HG03108 (cell line): ENCODE measurements at regions not wholly inside any gene's neighbourhood (a gene's known extent, or its start where the extent isn't known, plus 50 kb on each side); places are given as distances from the start of the nearest gene placed in this dataset.

Source experiments
- ATAC-seq: cut with Tn5 transposase; IDR thresholded peaks from one replicate; pipeline ENCODE4 v1.9.1; 2021; ENCODE audit warnings: moderate library complexity; ENCODE audit not compliant: unreplicated experiment

DNA sequence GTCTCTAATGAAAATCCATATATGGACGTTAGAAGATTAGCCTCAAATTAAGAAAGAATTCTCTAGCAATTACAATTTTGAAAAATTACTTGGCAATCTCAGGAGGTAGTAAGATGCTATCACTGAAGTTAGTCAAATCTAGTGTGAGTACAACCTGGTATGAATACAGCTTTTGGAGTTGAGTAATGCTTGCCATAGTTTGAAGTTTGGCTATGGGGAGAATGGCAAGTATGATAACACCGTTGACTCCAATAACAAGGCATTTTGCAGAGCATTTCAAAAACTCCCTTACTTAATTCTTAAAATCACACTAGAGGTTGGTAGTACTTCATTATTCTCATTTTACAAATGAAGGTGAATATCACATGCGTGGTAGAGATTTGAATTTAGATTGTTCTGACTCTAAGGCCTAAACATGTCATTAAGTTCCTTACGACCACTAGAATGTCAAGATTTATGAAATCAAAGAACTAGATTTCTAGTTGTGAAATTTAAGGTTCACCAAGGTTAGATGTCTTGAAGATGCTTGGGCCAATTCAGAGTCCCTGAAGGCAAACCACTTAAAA lies 355.4 kb downstream of the ETS1 start:
- ATAC-seq, result no peak

GRCh38 chr11:128227466-128227865 lies 359.9 kb downstream of the ETS1 start:
- ATAC-seq, result no peak

DNA sequence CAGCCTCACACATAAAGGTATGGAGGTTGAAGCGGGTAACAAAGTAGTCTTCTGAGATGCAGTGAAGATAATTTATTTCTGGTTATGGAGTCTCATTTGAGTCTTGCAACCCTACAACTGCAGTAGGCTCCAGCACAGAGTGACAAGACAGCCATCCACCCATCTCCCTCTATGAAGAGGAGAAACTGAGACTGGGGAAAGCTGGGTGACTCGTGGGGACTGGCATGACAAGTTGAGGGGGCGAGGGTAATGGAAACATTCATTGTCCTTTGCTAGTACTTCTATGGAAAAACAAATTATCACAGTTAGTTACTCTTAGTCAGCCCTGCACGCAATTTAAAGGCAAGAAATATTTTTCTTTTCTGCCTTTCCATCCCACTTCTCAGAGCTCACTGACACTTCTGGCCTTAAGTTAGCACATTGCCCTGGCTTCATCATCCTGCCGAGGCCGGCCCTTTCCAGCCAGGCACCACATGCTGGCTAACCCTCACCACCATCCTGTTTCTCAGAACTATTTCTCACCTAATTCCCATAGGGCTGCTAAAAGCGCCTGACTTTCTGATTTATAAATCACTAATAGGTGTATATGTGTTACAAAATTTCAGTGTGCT lies 361.1 kb downstream of the ETS1 start:
- ATAC-seq, result no peak

GRCh38 chr11:128222245-128222884 lies 365.0 kb downstream of the ETS1 start:
- no peak for ATAC-seq

GRCh38 chr11:128219731-128220120 lies 367.6 kb downstream of the ETS1 start:
- no peak for ATAC-seq

GRCh38 chr11:128216198-128216597 lies 371.2 kb downstream of the ETS1 start:
- ATAC-seq, result no peak

DNA sequence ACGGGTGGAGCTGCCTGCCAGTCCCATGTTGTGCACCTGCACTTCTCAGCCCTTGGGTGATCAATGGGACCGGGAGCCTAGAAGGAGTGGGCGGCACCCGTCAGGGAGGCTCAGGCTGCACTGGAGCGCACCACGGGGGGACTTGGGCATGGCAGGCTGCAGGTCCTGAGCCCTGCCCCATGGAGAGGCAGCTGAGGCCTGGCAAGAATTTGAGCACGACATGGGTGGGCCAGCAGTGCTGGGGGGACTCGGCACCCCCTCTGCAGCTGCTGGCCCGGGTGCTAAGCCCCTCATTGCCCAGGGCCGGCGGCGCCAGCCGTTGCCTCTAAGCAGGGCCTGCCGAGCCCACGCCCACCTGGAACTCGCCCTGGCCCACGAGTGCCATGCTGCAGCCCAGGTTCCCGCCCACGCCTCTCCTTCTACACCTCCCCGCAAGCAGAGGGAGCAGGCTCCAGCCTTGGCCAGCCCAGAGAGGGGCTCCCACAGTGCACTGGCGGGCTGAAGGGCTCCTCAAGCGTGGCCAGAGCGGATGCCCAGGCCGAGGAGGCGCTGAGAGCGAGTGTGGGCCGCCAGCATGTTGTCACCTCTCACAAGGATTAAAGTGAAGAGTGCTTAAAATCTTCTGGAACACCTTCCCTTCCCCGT lies 372.0 kb downstream of the ETS1 start:
- ATAC-seq, result no peak

GRCh38 chr11:128214263-128214662 lies 373.1 kb downstream of the ETS1 start:
- ATAC-seq, result no peak

- ATAC-seq, result no peak
These were observed 373.9 kb downstream of the ETS1 start for GRCh38 chr11:128213461-128213860.

- ATAC-seq, result no peak
These were observed 375.0 kb downstream of the ETS1 start for GRCh38 chr11:128212324-128212723.

DNA sequence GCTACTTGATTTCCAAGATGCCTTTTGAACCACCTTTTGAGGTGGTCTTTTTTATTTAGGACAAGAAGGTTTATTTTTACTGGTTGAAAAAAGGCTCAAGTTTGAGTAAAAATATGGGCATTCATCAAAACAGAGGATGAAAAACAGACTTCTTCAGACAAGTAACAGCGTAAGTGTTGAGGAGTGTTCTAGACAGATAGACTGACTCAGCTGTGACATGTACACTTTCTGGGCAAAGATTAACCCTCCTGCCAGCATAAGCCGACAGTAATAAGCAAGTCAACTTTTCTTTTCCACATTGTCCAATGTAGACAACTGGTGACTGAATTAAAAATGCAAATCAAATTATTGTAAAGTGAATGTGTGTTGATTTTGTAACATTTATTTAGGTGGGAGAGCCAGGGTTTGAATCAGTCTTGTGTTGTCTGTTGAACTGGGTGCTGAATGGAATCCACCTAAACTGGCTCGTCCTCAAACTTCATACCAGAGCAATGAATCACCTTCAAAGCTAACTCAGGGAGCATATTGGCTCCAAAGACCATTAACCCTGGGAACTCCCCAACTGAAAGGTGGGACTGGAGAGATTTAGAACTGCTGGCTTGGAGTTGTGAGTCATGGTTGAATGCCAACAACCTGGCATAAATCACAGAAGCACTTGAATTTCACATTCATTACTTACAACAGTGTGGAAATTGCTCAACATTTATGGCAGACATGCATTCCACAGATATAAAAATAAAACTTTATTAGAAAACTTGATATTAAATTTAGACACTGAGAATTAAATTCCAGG lies 377.0 kb downstream of the ETS1 start:
- no peak for ATAC-seq

- ATAC-seq, result no peak
These were observed 378.3 kb downstream of the ETS1 start for GRCh38 chr11:128209138-128209435.

GRCh38 chr11:128208329-128209137 lies 378.8 kb downstream of the ETS1 start:
- no peak for ATAC-seq

DNA sequence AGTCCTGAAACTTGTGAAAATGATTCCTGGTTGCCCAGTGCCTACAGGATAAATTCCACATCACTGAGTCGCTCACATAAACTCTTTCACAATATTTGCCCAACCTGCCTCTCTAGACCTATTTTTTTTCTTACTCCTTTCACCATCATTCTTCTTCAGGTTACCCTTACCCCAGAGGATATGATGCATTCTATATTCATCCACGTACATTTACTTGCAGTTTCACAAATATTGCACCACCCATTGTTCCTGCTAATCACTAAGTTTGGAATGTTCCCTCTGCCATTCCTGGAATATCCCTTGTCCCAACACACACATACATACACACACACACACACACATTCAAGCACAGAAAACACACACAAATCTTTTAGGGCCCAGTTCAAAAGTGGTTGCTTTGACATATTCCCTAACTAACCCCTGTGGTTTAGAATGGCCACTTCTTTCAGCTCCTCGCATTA lies 379.5 kb downstream of the ETS1 start:
- no peak for ATAC-seq

GRCh38 chr11:128206461-128206860 lies 380.9 kb downstream of the ETS1 start:
- no peak for ATAC-seq

- no peak for ATAC-seq
These were observed 381.6 kb downstream of the ETS1 start for GRCh38 chr11:128205796-128206195.

DNA sequence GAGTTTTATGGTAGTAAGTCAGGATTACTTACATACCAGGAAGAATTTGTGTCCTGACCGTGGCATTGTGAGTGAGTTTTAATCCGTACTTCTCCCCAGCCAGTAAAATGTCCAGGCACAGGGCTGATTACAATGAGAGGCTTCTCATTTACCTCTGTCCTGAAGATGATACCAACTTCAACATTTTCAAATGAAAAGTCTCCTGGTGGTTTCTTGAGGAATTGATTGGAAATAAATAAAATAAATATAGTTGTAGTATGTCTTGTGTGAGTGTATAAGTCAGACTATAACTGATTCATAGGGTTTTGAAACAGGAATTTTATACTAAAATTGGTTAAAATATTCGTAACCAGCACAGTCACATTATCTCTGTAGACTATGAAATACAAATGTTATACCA lies 382.5 kb downstream of the ETS1 start:
- ATAC-seq, result no peak

GRCh38 chr11:128201801-128202200 lies 385.6 kb downstream of the ETS1 start:
- no peak for ATAC-seq

DNA sequence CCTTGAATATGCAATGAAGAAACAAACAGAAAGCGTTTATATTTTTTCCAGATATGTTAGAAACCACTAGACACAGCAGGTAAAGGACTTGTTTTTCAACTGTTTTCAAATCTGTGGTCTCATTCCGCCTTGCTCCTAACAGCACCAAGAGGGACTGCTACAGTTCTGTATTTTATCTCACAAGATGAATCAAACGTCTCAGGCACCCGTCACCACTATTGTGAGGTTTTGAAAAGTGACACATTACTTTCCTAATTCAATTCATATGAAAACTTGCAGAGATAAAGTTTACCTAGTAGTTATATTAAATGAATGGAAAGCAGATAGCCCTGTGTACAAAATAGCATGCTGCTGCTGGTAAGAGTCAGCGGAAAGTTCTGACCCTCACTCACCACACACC lies 386.3 kb downstream of the ETS1 start:
- no peak for ATAC-seq

DNA sequence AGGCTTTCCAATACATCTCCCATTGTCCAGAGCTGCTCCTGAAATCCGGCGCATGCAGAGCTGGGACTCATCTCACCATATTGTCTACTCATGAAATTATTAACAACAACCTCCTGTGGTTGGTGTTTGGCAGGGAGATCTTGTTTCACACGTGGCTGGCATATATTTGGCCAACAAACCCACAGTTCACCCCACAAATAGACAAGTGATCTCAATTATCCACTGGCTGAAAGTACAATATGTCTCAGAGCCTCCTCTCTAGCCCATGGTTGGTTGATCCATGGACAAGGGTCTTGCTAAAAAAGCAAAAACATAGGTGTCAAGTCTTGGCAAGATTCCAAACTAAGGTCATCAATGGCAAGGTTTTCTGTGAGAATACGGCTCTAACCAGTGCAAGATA lies 386.9 kb downstream of the ETS1 start:
- no peak for ATAC-seq
